Hepatocyte (in vitro differentiated cells): ENCODE measurements at regions not wholly inside any gene's neighbourhood (a gene's known extent, or its start where the extent isn't known, plus 50 kb on each side); places are given as distances from the start of the nearest gene placed in this dataset.

Source experiments
- DNase-seq: peaks from one replicate; pipeline ENCODE4 v3.0.0-alpha.2; 2016; ENCODE audit warnings: low spot score
- H2AFZ ChIP-seq: fragments of 200-600 bp; sonication (generic); 2 replicates; pipeline ENCODE4 v1.6.0; 2016; ENCODE audit warnings: antibody characterized with exemption, mild to moderate bottlenecking
- H3K27ac ChIP-seq: fragments of 200-600 bp; sonication (generic); 2 replicates; pipeline ENCODE4 v1.5.1; 2016; ENCODE audit warnings: mild to moderate bottlenecking
- H3K27me3 ChIP-seq: fragments of 200-600 bp; sonication (generic); 2 replicates; pipeline ENCODE4 v1.6.1; 2016
- H3K36me3 ChIP-seq: fragments of 200-600 bp; sonication (generic); replicated peaks from 2 replicates; pipeline ENCODE4 v1.5.1; 2016; ENCODE audit warnings: low read depth; ENCODE audit not compliant: insufficient read depth
- H3K4me1 ChIP-seq: fragments of 200-600 bp; sonication (generic); 2 replicates; pipeline ENCODE4 v1.5.1; 2016; ENCODE audit warnings: mild to moderate bottlenecking, moderate library complexity; ENCODE audit not compliant: insufficient read depth
- H3K4me2 ChIP-seq: fragments of 200-600 bp; sonication (generic); 2 replicates; pipeline ENCODE4 v1.6.0; 2016
- H3K4me3 ChIP-seq: fragments of 200-600 bp; sonication (generic); 2 replicates; pipeline ENCODE4 v1.5.1; 2016; ENCODE audit warnings: mild to moderate bottlenecking
- H3K79me2 ChIP-seq: fragments of 200-600 bp; sonication (generic); 2 replicates; pipeline ENCODE4 v1.6.0; 2017; ENCODE audit warnings: mild to moderate bottlenecking
- H3K9me2 ChIP-seq: fragments of 200-600 bp; sonication (generic); replicated peaks from 2 replicates; pipeline ENCODE4 v1.6.0; 2017; ENCODE audit warnings: mild to moderate bottlenecking; ENCODE audit not compliant: insufficient read depth
- H3K9me3 ChIP-seq: fragments of 200-600 bp; sonication (generic); 2 replicates; pipeline ENCODE4 v1.5.1; 2016; ENCODE audit warnings: low read depth, mild to moderate bottlenecking
- H4K20me1 ChIP-seq: fragments of 200-600 bp; sonication (generic); 2 replicates; pipeline ENCODE4 v1.6.0; 2016; ENCODE audit warnings: mild to moderate bottlenecking; ENCODE audit not compliant: insufficient read depth, poor library complexity, severe bottlenecking
- CTCF ChIP-seq: fragments of 200-600 bp; sonication (generic); IDR thresholded peaks from 2 replicates; pipeline ENCODE4 v1.5.1; 2016; ENCODE audit warnings: antibody characterized with exemption, mild to moderate bottlenecking; ENCODE audit not compliant: poor library complexity
- EZH2 ChIP-seq: fragments of 200-600 bp; sonication (generic); IDR thresholded peaks from 2 replicates; pipeline ENCODE4 v1.6.1; 2016; ENCODE audit warnings: antibody characterized with exemption, mild to moderate bottlenecking, borderline replicate concordance
- EZH2phosphoT487 ChIP-seq: fragments of 200-600 bp; sonication (generic); IDR thresholded peaks from one replicate; pipeline ENCODE4 v1.6.1; 2018; ENCODE audit warnings: antibody characterized with exemption, mild to moderate bottlenecking, low read depth, moderate library complexity; ENCODE audit not compliant: unreplicated experiment, severe bottlenecking
- WGBS: methylation state at CpG from one replicate; pipeline ENCODE4 v1.1.6; 2016; ENCODE audit warnings: low lambda C conversion rate; ENCODE audit errors: missing lambda C conversion rate; 5-methylcytosine and 5-hydroxymethylcytosine counted together

- WGBS = 82% methylated on average over 3 of the region's 3 CpGs
- H3K36me3 ChIP-seq = no peaks in the 10 kb centered on the region
- H3K4me3 ChIP-seq = no peak overlapping the region
- H3K4me1 ChIP-seq = no peaks in the 10 kb centered on the region
- no peak for DNase-seq
- peak overlapping the region; percentile 47 for H3K27ac ChIP-seq
- no peak overlapping the region for H3K4me2 ChIP-seq
- no peak overlapping the region for H2AFZ ChIP-seq
- no peaks in the 10 kb centered on the region for H3K9me2 ChIP-seq
- H3K27me3 ChIP-seq = no peaks in the 10 kb centered on the region
- no peaks in the 10 kb centered on the region for H4K20me1 ChIP-seq
- H3K9me3 ChIP-seq = no peaks in the 10 kb centered on the region
- no peaks in the 10 kb centered on the region for H3K79me2 ChIP-seq
- TF ChIP-seq EZH2phosphoT487 (no peak), EZH2 (no peak), CTCF (no peak)
These were observed 145.0 kb upstream of the GHITM start for GRCh38 chr10:83994325-83994724.

GRCh38 chr10:83995738-83996331 is 143.5 kb upstream of the GHITM start:
- Histone ChIP-seq H4K20me1 (no peaks in the 10 kb centered on the region), H3K9me3 (no peaks in the 10 kb centered on the region), H3K9me2 (no peaks in the 10 kb centered on the region), H3K4me2 (no peak overlapping the region), H3K79me2 (no peaks in the 10 kb centered on the region), H3K27ac (no peak overlapping the region), H2AFZ (no peak overlapping the region), H3K4me1 (no peaks in the 10 kb centered on the region), H3K36me3 (no peaks in the 10 kb centered on the region), H3K4me3 (no peak overlapping the region), H3K27me3 (no peaks in the 10 kb centered on the region)
- no peak for TF ChIP-seq EZH2
- no peak for TF ChIP-seq CTCF
- TF ChIP-seq EZH2phosphoT487 = no peak
- 78% methylated on average over 4 of the region's 4 CpGs for WGBS
- DNase-seq = no peak

GRCh38 chr10:84004221-84004620 is 135.1 kb upstream of the GHITM start:
- H3K27ac ChIP-seq = peak overlapping the region; percentile 64
- H3K4me3 ChIP-seq = no peak overlapping the region
- H3K4me1 ChIP-seq = no peaks in the 10 kb centered on the region
- DNase-seq = peak; percentile 29
- no peaks in the 10 kb centered on the region for H3K9me3 ChIP-seq
- H3K27me3 ChIP-seq = no peaks in the 10 kb centered on the region
- H3K79me2 ChIP-seq = no peaks in the 10 kb centered on the region
- no peak overlapping the region for H2AFZ ChIP-seq
- WGBS = 85% methylated on average over 2 of the region's 2 CpGs
- no peak for TF ChIP-seq EZH2phosphoT487
- no peak for TF ChIP-seq CTCF
- no peak for TF ChIP-seq EZH2
- H3K36me3 ChIP-seq = no peaks in the 10 kb centered on the region
- no peaks in the 10 kb centered on the region for H4K20me1 ChIP-seq
- H3K4me2 ChIP-seq = no peak overlapping the region
- no peaks in the 10 kb centered on the region for H3K9me2 ChIP-seq

- Histone ChIP-seq H3K4me2 (no peak overlapping the region), H3K36me3 (no peaks in the 10 kb centered on the region), H2AFZ (no peak overlapping the region), H3K4me1 (no peaks in the 10 kb centered on the region), H3K9me3 (no peaks in the 10 kb centered on the region), H3K79me2 (no peaks in the 10 kb centered on the region), H3K4me3 (no peak overlapping the region), H3K9me2 (no peaks in the 10 kb centered on the region), H4K20me1 (no peaks in the 10 kb centered on the region), H3K27me3 (no peaks in the 10 kb centered on the region), H3K27ac (no peak overlapping the region)
- DNase-seq = no peak
- TF ChIP-seq EZH2 = no peak
- TF ChIP-seq CTCF = no peak
- TF ChIP-seq EZH2phosphoT487 = no peak
- 83% methylated on average over 3 of the region's 3 CpGs for WGBS
These were observed 133.9 kb upstream of the GHITM start for GRCh38 chr10:84005403-84005802.
